ENCODE measurements at regions not wholly inside any gene's neighbourhood (a gene's known extent, or its start where the extent isn't known, plus 50 kb on each side); places are given as distances from the start of the nearest gene placed in this dataset.
"Not testable (repeated sequence)": the region's sequence is repeated elsewhere in the genome, so short reads cannot be mapped to it uniquely, and the experiment has no call there.

- DNase-seq (no peak), ATAC-seq (ENCODE audit: low read depth in 2 of 2) (no peak)
- no peaks in the 10 kb centered on the region for H3K9me3 ChIP-seq (ENCODE audit: control insufficient read depth in 2 of 2, low read length in 2 of 2)
- H3K4me3 ChIP-seq (ENCODE audit: low read depth, low read length) = no peak overlapping the region
- Mint-ChIP-seq H3K27me3 (peaks cover 7% of the 10 kb centered on the region), H3K36me3 (no peaks in the 10 kb centered on the region), H3K4me3 (no peak overlapping the region), H3K9me3 (peaks cover 0 to under 1% (median 0%) of the 10 kb centered on the region in 7 donors), H3K27ac (no peak overlapping the region), H3K4me1 (no peaks in the 10 kb centered on the region)
- H3K4me1 ChIP-seq (ENCODE audit: control insufficient read depth, insufficient read depth, low read length, poor library complexity, severe bottlenecking) = no peaks in the 10 kb centered on the region
- H3K27ac ChIP-seq (ENCODE audit: insufficient read depth, low read length, poor library complexity, severe bottlenecking) = no peak overlapping the region
- H3K36me3 ChIP-seq (ENCODE audit: control insufficient read depth, insufficient read depth, low read length) = no peaks in the 10 kb centered on the region
- H3K27me3 ChIP-seq (ENCODE audit: control insufficient read depth, insufficient read depth, low read length) = peaks cover 2% of the 10 kb centered on the region
Measured at GRCh38 chr7:116367171-116367813, 132.2 kb upstream of the CAV2 start.

DNA sequence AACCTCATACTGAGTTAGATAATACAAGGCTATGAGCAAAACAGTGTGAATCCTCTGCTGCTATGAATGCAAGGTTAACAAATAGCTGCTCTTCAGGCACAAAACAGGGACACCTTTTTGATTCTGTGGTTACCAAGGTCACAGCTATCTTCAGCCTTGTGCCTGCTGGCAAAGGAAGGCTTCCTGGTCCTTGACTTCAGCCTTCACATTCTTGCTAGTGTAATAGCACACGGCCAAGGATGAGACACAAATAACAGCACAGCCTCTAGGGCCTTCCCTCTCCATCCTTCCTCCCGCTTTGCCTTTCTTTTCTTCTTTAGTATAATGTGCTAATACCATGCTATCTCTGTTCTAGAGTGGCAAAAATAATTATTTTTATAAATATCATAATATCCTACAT lies 130.6 kb upstream of the CAV2 start:
- Histone ChIP-seq H3K4me1 (ENCODE audit: control insufficient read depth, insufficient read depth, low read length, poor library complexity, severe bottlenecking) (no peaks in the 10 kb centered on the region), H3K9me3 (ENCODE audit: control insufficient read depth in 2 of 2, low read length in 2 of 2) (no peaks in the 10 kb centered on the region), H3K4me3 (ENCODE audit: low read depth, low read length) (no peak overlapping the region), H3K27ac (ENCODE audit: insufficient read depth, low read length, poor library complexity, severe bottlenecking) (no peak overlapping the region), H3K36me3 (ENCODE audit: control insufficient read depth, insufficient read depth, low read length) (no peaks in the 10 kb centered on the region), H3K27me3 (ENCODE audit: control insufficient read depth, insufficient read depth, low read length) (peaks cover 2% of the 10 kb centered on the region)
- DNase-seq = no peak
- no peaks in the 10 kb centered on the region for H3K36me3 Mint-ChIP-seq
- no peak for ATAC-seq (ENCODE audit: low read depth in 2 of 2)
- H3K4me1 Mint-ChIP-seq = no peaks in the 10 kb centered on the region
- no peaks in the 10 kb centered on the region for H3K27me3 Mint-ChIP-seq
- no peak overlapping the region for H3K27ac Mint-ChIP-seq
- peaks cover 0 to 2% (median 0%) of the 10 kb centered on the region in 7 donors for H3K9me3 Mint-ChIP-seq
- no peak overlapping the region for H3K4me3 Mint-ChIP-seq

DNA sequence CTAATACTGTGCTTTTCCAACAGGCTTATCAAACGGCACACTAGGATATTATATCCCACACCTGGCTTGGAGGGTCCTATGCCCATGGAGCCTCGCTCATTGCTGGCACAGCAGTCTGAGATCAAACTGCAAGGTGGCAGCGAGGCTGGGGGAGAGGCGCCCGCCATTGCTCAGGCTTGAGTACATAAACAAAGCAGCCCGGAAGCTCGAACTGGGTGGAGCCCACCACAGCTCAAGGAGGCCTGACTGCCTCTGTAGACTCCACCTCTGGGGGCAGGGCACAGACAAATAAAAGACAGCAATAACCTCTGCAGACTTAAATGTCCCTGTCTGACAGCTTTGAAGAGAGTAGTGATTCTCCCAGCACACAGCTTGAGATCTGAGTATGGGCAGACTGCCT lies 128.0 kb upstream of the CAV2 start:
- not testable (repeated sequence) for H3K27ac ChIP-seq (ENCODE audit: insufficient read depth, low read length, poor library complexity, severe bottlenecking); DNase-seq; H3K27ac Mint-ChIP-seq; H3K4me1 ChIP-seq (ENCODE audit: control insufficient read depth, insufficient read depth, low read length, poor library complexity, severe bottlenecking); H3K9me3 Mint-ChIP-seq; H3K4me3 Mint-ChIP-seq; H3K27me3 ChIP-seq (ENCODE audit: control insufficient read depth, insufficient read depth, low read length); H3K36me3 ChIP-seq (ENCODE audit: control insufficient read depth, insufficient read depth, low read length); H3K36me3 Mint-ChIP-seq; H3K4me3 ChIP-seq (ENCODE audit: low read depth, low read length); H3K4me1 Mint-ChIP-seq; ATAC-seq (ENCODE audit: low read depth in 2 of 2); H3K9me3 ChIP-seq (ENCODE audit: control insufficient read depth in 2 of 2, low read length in 2 of 2); H3K27me3 Mint-ChIP-seq

DNA sequence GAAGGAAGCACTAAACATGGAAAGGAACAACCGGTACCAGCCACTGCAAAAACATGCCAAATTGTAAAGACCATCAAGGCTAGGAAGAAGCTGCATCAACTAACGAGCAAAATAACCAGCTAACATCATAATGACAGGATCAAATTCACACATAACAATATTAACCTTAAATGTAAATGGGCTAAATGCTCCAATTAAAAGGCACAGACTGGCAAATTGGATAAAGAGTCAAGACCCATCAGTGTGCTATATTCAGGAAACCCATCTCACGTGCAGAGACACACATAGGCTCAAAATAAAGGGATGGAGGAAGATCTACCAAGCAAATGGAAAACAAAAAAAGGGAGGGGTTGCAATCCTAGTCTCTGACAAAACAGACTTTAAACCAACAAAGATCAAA lies 126.3 kb upstream of the CAV2 start:
- H3K36me3 ChIP-seq (ENCODE audit: control insufficient read depth, insufficient read depth, low read length); H3K27me3 Mint-ChIP-seq; H3K9me3 ChIP-seq (ENCODE audit: control insufficient read depth in 2 of 2, low read length in 2 of 2); H3K36me3 Mint-ChIP-seq; H3K4me1 Mint-ChIP-seq; H3K4me3 Mint-ChIP-seq; DNase-seq; H3K4me3 ChIP-seq (ENCODE audit: low read depth, low read length); ATAC-seq (ENCODE audit: low read depth in 2 of 2); H3K4me1 ChIP-seq (ENCODE audit: control insufficient read depth, insufficient read depth, low read length, poor library complexity, severe bottlenecking); H3K27ac ChIP-seq (ENCODE audit: insufficient read depth, low read length, poor library complexity, severe bottlenecking); H3K27ac Mint-ChIP-seq; H3K9me3 Mint-ChIP-seq; H3K27me3 ChIP-seq (ENCODE audit: control insufficient read depth, insufficient read depth, low read length): not testable (repeated sequence)

GRCh38 chr7:116377721-116378120 lies 121.8 kb upstream of the CAV2 start:
- no peak overlapping the region for H3K4me3 ChIP-seq (ENCODE audit: low read depth, low read length)
- Mint-ChIP-seq H3K27me3 (no peaks in the 10 kb centered on the region), H3K27ac (no peak overlapping the region), H3K9me3 (no peaks in the 10 kb centered on the region), H3K4me1 (no peaks in the 10 kb centered on the region), H3K36me3 (no peaks in the 10 kb centered on the region), H3K4me3 (no peak overlapping the region)
- H3K4me1 ChIP-seq (ENCODE audit: control insufficient read depth, insufficient read depth, low read length, poor library complexity, severe bottlenecking) = no peaks in the 10 kb centered on the region
- no peak overlapping the region for H3K27ac ChIP-seq (ENCODE audit: insufficient read depth, low read length, poor library complexity, severe bottlenecking)
- H3K27me3 ChIP-seq (ENCODE audit: control insufficient read depth, insufficient read depth, low read length) = no peaks in the 10 kb centered on the region
- DNase-seq = no peak
- no peak for ATAC-seq (ENCODE audit: low read depth in 2 of 2)
- H3K36me3 ChIP-seq (ENCODE audit: control insufficient read depth, insufficient read depth, low read length) = no peaks in the 10 kb centered on the region
- H3K9me3 ChIP-seq (ENCODE audit: control insufficient read depth in 2 of 2, low read length in 2 of 2) = no peaks in the 10 kb centered on the region

GRCh38 chr7:116380025-116380424 lies 119.5 kb upstream of the CAV2 start:
- H3K9me3 ChIP-seq (ENCODE audit: control insufficient read depth in 2 of 2, low read length in 2 of 2) = no peaks in the 10 kb centered on the region

DNA sequence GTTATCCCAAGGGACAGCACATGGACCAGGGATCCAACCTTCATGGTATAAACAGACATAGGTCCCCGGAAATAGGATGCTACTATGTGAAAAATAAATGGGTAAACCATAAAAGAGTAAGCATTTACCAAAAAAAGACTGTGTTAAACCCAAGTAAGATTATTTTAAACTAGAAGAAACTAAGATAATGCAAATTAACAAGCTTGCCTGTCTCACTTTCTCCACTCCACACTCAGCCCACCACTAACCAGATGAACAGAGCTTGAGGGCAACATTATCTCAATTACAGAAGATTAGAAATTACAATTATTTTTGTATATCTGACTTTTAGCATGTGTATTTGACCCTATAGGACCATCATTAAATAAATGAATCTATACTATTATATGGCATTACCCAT lies 117.2 kb upstream of the CAV2 start:
- Mint-ChIP-seq H3K27ac (no peak overlapping the region), H3K4me1 (no peaks in the 10 kb centered on the region), H3K27me3 (no peaks in the 10 kb centered on the region), H3K9me3 (peaks cover 0 to 1% (median 0%) of the 10 kb centered on the region in 7 donors), H3K4me3 (no peak overlapping the region), H3K36me3 (no peaks in the 10 kb centered on the region)
- ATAC-seq (ENCODE audit: low read depth in 2 of 2) (no peak), DNase-seq (no peak)
- Histone ChIP-seq H3K9me3 (ENCODE audit: control insufficient read depth in 2 of 2, low read length in 2 of 2) (no peaks in the 10 kb centered on the region), H3K27me3 (ENCODE audit: control insufficient read depth, insufficient read depth, low read length) (no peaks in the 10 kb centered on the region), H3K27ac (ENCODE audit: insufficient read depth, low read length, poor library complexity, severe bottlenecking) (no peak overlapping the region), H3K36me3 (ENCODE audit: control insufficient read depth, insufficient read depth, low read length) (no peaks in the 10 kb centered on the region), H3K4me1 (ENCODE audit: control insufficient read depth, insufficient read depth, low read length, poor library complexity, severe bottlenecking) (no peaks in the 10 kb centered on the region), H3K4me3 (ENCODE audit: low read depth, low read length) (no peak overlapping the region)

More at GRCh38 chr7:116380025-116380424, 119.5 kb upstream of the CAV2 start:
- peaks cover 0 to 1% (median 0%) of the 10 kb centered on the region in 7 donors for H3K9me3 Mint-ChIP-seq
- no peaks in the 10 kb centered on the region for H3K27me3 ChIP-seq (ENCODE audit: control insufficient read depth, insufficient read depth, low read length)
- DNase-seq (no peak), ATAC-seq (ENCODE audit: low read depth in 2 of 2) (no peak)
- no peak overlapping the region for H3K27ac Mint-ChIP-seq
- H3K27me3 Mint-ChIP-seq = no peaks in the 10 kb centered on the region
- H3K4me3 Mint-ChIP-seq = no peak overlapping the region
- H3K4me3 ChIP-seq (ENCODE audit: low read depth, low read length) = no peak overlapping the region
- no peaks in the 10 kb centered on the region for H3K4me1 ChIP-seq (ENCODE audit: control insufficient read depth, insufficient read depth, low read length, poor library complexity, severe bottlenecking)
- no peaks in the 10 kb centered on the region for H3K36me3 ChIP-seq (ENCODE audit: control insufficient read depth, insufficient read depth, low read length)
- H3K27ac ChIP-seq (ENCODE audit: insufficient read depth, low read length, poor library complexity, severe bottlenecking) = no peak overlapping the region
- no peaks in the 10 kb centered on the region for H3K36me3 Mint-ChIP-seq
- no peaks in the 10 kb centered on the region for H3K4me1 Mint-ChIP-seq

DNA sequence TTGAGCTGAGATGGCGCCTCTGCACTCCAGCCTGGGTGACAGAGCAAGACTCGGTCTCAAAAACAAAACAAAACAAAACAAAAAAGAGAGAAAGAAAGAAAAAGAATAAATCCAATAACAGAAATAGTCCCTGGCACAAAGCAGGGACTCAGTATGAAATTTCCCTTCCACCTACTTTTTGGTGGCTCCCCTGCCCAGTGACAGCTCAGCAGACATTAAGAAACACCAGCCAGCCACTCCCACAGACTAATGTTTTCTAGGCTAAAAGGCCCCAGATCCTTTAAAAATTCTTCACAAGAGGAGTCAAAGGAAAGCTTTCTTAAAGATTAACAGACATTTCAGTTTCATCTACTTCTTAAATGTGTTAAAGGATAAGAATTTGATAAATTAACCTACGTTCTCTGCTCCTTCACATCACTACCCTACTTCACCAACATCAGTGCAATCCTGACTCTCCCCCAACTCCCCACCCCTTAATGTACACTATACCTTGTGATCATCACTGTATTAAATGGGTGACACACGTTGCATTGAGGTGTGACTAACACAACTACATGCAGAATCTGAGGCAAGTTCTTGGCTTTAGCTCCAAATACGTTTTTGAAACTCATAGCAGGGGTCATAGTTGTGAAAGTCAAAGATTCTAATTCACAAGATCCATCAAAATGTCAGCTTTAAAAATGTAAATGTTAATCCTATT lies 114.5 kb upstream of the CAV2 start:
- Histone ChIP-seq H3K27ac (ENCODE audit: insufficient read depth, low read length, poor library complexity, severe bottlenecking) (no peak overlapping the region), H3K4me3 (ENCODE audit: low read depth, low read length) (no peak overlapping the region), H3K9me3 (ENCODE audit: control insufficient read depth in 2 of 2, low read length in 2 of 2) (no peaks in the 10 kb centered on the region), H3K4me1 (ENCODE audit: control insufficient read depth, insufficient read depth, low read length, poor library complexity, severe bottlenecking) (no peaks in the 10 kb centered on the region), H3K36me3 (ENCODE audit: control insufficient read depth, insufficient read depth, low read length) (no peaks in the 10 kb centered on the region), H3K27me3 (ENCODE audit: control insufficient read depth, insufficient read depth, low read length) (no peaks in the 10 kb centered on the region)
- Mint-ChIP-seq H3K9me3 (peaks cover 0 to 1% (median 0%) of the 10 kb centered on the region in 7 donors), H3K4me3 (no peak overlapping the region), H3K27me3 (no peaks in the 10 kb centered on the region), H3K27ac (no peak overlapping the region), H3K36me3 (no peaks in the 10 kb centered on the region), H3K4me1 (no peaks in the 10 kb centered on the region)
- ATAC-seq (ENCODE audit: low read depth in 2 of 2) (no peak), DNase-seq (no peak)

Data from CD4-positive, CD25-positive, alpha-beta regulatory T cell (primary cell).